Left lung (tissue), 4 donors: ENCODE measurements at regions not wholly inside any gene's neighbourhood (a gene's known extent, or its start where the extent isn't known, plus 50 kb on each side); places are given as distances from the start of the nearest gene placed in this dataset.

Experiments used
- ATAC-seq: fragments of 200-7000 bp; cut with Tn5 transposase; one replicate; pipeline ENCODE4 v1.9.1; 2020; ENCODE audit warnings: moderate library complexity
- DNase-seq, 4 donors: peaks; one replicate each; pipeline ENCODE4 v3.0.0-alpha.2; 2013 to 2020
- H3K27ac ChIP-seq, 2 donors: fragments of 200-600 bp; sonication (generic) in 1 of 2; one replicate each; pipeline versions ENCODE4 v1.5.0 to v1.8.0; 2020 to 2021
- H3K27me3 ChIP-seq, 2 donors: fragments of 200-600 bp; sonication (generic) in 1 of 2; one replicate each; pipeline versions ENCODE4 v1.5.0 to v1.8.0; 2020 to 2021
- H3K36me3 ChIP-seq, 2 donors: fragments of 200-600 bp; sonication (generic) in 1 of 2; one replicate each; pipeline versions ENCODE4 v1.5.0 to v1.8.0; 2020 to 2021
- H3K4me1 ChIP-seq, 2 donors: fragments of 200-600 bp; one replicate each; pipeline ENCODE4 v1.8.0; 2021
- H3K4me3 ChIP-seq, 2 donors: fragments of 200-600 bp; sonication (generic) in 1 of 2; one replicate each; pipeline versions ENCODE4 v1.5.0 to v1.8.0; 2020 to 2021; ENCODE audit warnings: mild to moderate bottlenecking in 1 of 2
- H3K9me3 ChIP-seq, 2 donors: fragments of 200-600 bp; sonication (generic) in 1 of 2; one replicate each; pipeline versions ENCODE4 v1.5.0 to v1.8.0; 2020 to 2021
- intact Hi-C, 2 donors: fragments of 100-400 bp; cut with DNase I; formaldehyde crosslinking; loops; one replicate each; pipeline versions ENCODE4 v1.11.2 to v1.14.2; 2022
- TF ChIP-seq, protein P1 (sequence below), 2 donors: fragments of 200-600 bp; sonication (generic) in 1 of 2; IDR thresholded peaks; one replicate each; pipeline versions ENCODE4 v1.5.0 to v1.8.0; 2021; ENCODE audit warnings: antibody characterized with exemption in 2 of 2
- donor health status: DM: no; HTN: yes; CAD: no.
- donor health status: DM: no; HTN: no; CAD: no.

DNA sequence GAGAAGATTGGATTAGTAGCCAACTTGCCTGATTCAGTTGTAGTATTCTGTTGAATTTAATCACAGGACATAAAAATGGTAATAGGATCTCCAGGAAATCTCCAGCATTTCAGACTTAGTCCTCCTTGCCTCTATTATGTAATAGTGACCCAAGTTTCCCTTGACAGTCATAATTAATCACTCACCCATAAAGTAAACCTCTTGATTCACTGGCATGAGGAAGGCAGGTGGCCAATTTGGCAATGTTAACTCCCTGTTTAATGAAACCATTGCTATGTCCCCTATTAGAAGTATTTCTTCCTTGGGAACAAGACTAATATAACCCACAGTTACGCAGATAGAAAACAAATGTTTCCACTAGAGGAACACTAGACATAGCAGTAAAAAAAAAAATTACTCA, 604.8 kb upstream of the CXADR start:
- Histone ChIP-seq H3K9me3 (no peaks in the 10 kb centered on the region), H3K27ac (no peak overlapping the region), H3K4me3 (no peak overlapping the region), H3K4me1 (no peaks in the 10 kb centered on the region), H3K36me3 (no peaks in the 10 kb centered on the region), H3K27me3 (no peaks in the 10 kb centered on the region)
- intact Hi-C loops, result no loop called here
- DNase-seq (peak in 1 of 4 donors; percentile 33), ATAC-seq (peak; percentile 82)
- TF ChIP-seq, protein P1, sequence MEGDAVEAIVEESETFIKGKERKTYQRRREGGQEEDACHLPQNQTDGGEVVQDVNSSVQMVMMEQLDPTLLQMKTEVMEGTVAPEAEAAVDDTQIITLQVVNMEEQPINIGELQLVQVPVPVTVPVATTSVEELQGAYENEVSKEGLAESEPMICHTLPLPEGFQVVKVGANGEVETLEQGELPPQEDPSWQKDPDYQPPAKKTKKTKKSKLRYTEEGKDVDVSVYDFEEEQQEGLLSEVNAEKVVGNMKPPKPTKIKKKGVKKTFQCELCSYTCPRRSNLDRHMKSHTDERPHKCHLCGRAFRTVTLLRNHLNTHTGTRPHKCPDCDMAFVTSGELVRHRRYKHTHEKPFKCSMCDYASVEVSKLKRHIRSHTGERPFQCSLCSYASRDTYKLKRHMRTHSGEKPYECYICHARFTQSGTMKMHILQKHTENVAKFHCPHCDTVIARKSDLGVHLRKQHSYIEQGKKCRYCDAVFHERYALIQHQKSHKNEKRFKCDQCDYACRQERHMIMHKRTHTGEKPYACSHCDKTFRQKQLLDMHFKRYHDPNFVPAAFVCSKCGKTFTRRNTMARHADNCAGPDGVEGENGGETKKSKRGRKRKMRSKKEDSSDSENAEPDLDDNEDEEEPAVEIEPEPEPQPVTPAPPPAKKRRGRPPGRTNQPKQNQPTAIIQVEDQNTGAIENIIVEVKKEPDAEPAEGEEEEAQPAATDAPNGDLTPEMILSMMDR (IDR thresholded peaks at IDR 0.05), result no peak

DNA sequence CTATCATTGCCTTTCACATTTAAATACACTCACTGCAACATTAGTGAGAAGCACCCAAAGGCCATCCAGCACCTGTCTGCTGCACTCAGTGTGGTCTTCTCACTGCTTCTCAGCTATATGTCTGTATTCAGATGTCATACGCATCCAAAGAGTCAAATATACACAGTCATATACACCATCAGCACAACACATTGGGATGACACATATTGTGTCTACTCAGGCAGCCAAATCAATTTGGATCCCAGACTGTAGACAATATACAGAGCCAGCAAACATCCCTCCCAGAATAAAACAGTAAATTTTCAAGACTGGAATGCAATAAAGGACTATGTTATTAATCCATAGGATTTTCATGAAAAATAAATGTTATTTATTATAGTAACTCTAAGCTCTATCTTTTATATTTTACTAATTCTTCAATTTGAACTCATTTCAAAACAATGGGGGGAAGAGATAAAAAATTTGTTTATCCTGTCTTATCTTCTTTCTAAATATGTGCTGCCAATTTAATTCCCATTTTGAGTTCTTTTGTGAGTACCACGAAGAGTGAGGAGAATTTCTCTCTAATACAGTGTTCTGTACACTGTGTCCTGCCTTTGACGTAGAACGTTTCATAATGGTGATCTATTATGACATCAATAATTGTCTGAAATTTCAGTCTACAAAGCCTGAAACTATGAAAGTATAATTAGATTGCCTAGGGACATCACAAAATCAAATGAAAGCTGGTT, 602.2 kb upstream of the CXADR start:
- no peaks in the 10 kb centered on the region for H3K36me3 ChIP-seq
- no peaks in the 10 kb centered on the region for H3K4me1 ChIP-seq
- TF ChIP-seq, protein P1 (IDR thresholded peaks at IDR 0.05), result no peak
- no peak overlapping the region for H3K27ac ChIP-seq
- ATAC-seq, result no peak
- H3K4me3 ChIP-seq, result no peak overlapping the region
- no peak for DNase-seq
- no peaks in the 10 kb centered on the region for H3K27me3 ChIP-seq
- intact Hi-C loops, result no loop called here
- H3K9me3 ChIP-seq, result no peaks in the 10 kb centered on the region

DNA sequence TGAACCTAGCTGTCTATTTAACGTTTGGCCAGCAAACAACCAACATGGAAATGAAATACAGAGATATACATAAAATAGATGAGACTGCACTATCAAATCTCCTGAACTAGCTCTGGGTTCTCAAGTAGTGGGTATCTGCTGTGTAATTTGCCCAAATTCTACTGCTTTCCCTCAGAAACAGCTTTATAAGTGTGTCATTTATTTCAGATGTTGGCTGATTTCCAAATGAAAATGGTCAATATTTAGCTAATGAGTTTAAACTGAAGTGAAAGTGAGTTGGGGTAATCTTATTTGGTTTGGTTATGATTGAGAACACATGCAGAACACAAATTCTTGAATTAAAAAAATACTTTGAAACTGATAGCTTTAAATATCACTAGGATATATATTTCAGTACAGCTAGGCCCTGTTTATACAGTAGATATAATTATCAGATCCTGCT, 601.7 kb upstream of the CXADR start:
- Histone ChIP-seq H3K9me3 (no peaks in the 10 kb centered on the region), H3K27ac (no peak overlapping the region), H3K36me3 (no peaks in the 10 kb centered on the region), H3K27me3 (no peaks in the 10 kb centered on the region), H3K4me3 (no peak overlapping the region), H3K4me1 (no peaks in the 10 kb centered on the region)
- intact Hi-C loops, result no loop called here
- ATAC-seq (no peak), DNase-seq (no peak)
- TF ChIP-seq, protein P1 (IDR thresholded peaks at IDR 0.05), result no peak

DNA sequence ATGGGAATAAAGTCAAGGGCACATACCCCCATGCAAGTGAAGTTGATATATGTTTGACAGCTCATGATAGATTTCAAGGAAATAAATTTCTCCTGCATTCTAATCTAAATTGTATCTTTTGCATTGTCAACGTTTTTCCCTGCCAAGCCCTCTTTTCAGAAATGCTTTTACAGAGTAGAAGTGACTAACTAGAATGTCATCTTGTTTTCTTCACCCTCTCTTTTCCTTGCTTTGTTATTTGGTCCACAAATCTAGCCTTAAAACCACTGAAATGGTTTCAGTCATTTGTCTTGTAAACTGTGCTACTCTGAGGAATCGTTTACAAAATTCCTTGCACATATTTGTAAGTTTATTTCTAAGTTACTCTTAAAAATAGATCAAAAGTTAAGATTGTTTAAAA, 600.8 kb upstream of the CXADR start:
- Histone ChIP-seq H3K36me3 (no peaks in the 10 kb centered on the region), H3K4me3 (no peak overlapping the region), H3K9me3 (no peaks in the 10 kb centered on the region), H3K27me3 (no peaks in the 10 kb centered on the region), H3K27ac (no peak overlapping the region), H3K4me1 (no peaks in the 10 kb centered on the region)
- ATAC-seq, result peak; percentile 18
- intact Hi-C loops, result no loop called here
- TF ChIP-seq, protein P1 (IDR thresholded peaks at IDR 0.05), result no peak
- no peak for DNase-seq

DNA sequence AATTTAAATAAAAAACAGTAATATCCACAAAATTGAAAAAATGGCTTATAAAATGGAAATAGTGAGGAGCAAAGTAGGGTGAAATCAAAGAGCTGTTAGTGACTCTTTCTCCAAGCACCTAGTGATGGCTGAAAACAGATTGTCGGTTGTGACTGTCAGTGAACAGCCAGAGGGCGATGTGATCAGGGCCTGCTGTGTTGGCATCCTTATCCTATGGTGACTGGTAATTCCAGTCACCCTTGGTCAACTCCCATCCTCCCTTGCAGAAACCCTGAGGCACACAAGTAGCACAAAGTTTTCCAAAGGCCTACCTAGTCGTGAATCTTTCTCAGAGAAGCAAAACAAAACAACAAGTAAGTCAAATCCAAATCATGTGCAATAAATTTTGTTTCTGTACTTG, 599.8 kb upstream of the CXADR start:
- H3K4me1 ChIP-seq, result no peaks in the 10 kb centered on the region
- DNase-seq (no peak), ATAC-seq (no peak)
- intact Hi-C loops, result no loop called here
- H3K27me3 ChIP-seq, result no peaks in the 10 kb centered on the region
- H3K36me3 ChIP-seq, result no peaks in the 10 kb centered on the region
- TF ChIP-seq, protein P1 (IDR thresholded peaks at IDR 0.05), result no peak
- H3K4me3 ChIP-seq, result no peak overlapping the region
- no peak overlapping the region for H3K27ac ChIP-seq
- H3K9me3 ChIP-seq, result peaks cover 0 to 4% of the 10 kb centered on the region in 2 donors
